ENCODE measurements at regions not wholly inside any gene's neighbourhood (a gene's known extent, or its start where the extent isn't known, plus 50 kb on each side); places are given as distances from the start of the nearest gene placed in this dataset.

- TF ChIP-seq POLR2A (IDR thresholded peaks at IDR 0.05; ENCODE audit: low read length) (no peak), GATA1 (IDR thresholded peaks at IDR 0.05; ENCODE audit: low read depth, low read length) (no peak)
These were observed 81.0 kb downstream of the CEBPB start for GRCh38 chr20:50271612-50272011.
